ENCODE measurements at regions not wholly inside any gene's neighbourhood (a gene's known extent, or its start where the extent isn't known, plus 50 kb on each side); places are given as distances from the start of the nearest gene placed in this dataset.

DNA sequence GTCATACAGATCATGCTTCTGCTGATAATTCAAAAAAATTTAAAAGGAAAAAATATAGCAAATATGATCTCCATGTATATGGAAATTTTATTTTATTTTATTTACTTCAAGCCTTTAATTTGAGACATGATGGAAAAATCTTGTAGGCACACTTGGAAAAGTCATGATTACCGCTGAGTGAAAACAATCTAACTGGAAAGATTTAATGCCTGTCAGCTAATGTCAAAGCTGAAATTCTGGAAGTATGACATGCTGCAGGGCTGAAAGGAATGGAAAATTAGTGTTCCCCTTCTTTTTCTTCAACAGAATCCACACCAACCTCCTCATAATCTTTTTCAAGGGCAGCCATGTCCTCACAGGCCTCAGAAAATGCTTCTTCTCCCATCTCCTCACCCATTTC lies 58.2 kb downstream of the RPRM start:
- ChIA-PET POLR2A (no interaction called here), CTCF (no interaction called here)
- H3K4me2 ChIP-seq: no peak overlapping the region
- no peaks in the 10 kb centered on the region for H3K4me1 ChIP-seq (ENCODE audit: control insufficient read depth in 1 of 2, insufficient read depth in 2 of 2, low read depth in 1 of 2, low read length in 1 of 2)
- H4K20me1 ChIP-seq (ENCODE audit: insufficient read depth): no peaks in the 10 kb centered on the region
- no peaks in the 10 kb centered on the region for H3K36me3 ChIP-seq (replicated peaks in 1 of 2; ENCODE audit: control insufficient read depth in 1 of 2, insufficient read depth in 2 of 2, low read length in 1 of 2)
- H2AFZ ChIP-seq (ENCODE audit: low read depth): no peak overlapping the region
- no peak overlapping the region for H3K4me3 ChIP-seq (ENCODE audit: low read depth in 2 of 2, low read length in 1 of 2)
- 47% methylated on average over 1 of the region's 1 CpG for WGBS (ENCODE audit: low lambda C conversion rate)
- H3K79me2 ChIP-seq (ENCODE audit: insufficient read depth): no peaks in the 10 kb centered on the region
- no peak overlapping the region for H3K9ac ChIP-seq
- TF ChIP-seq, protein P1, sequence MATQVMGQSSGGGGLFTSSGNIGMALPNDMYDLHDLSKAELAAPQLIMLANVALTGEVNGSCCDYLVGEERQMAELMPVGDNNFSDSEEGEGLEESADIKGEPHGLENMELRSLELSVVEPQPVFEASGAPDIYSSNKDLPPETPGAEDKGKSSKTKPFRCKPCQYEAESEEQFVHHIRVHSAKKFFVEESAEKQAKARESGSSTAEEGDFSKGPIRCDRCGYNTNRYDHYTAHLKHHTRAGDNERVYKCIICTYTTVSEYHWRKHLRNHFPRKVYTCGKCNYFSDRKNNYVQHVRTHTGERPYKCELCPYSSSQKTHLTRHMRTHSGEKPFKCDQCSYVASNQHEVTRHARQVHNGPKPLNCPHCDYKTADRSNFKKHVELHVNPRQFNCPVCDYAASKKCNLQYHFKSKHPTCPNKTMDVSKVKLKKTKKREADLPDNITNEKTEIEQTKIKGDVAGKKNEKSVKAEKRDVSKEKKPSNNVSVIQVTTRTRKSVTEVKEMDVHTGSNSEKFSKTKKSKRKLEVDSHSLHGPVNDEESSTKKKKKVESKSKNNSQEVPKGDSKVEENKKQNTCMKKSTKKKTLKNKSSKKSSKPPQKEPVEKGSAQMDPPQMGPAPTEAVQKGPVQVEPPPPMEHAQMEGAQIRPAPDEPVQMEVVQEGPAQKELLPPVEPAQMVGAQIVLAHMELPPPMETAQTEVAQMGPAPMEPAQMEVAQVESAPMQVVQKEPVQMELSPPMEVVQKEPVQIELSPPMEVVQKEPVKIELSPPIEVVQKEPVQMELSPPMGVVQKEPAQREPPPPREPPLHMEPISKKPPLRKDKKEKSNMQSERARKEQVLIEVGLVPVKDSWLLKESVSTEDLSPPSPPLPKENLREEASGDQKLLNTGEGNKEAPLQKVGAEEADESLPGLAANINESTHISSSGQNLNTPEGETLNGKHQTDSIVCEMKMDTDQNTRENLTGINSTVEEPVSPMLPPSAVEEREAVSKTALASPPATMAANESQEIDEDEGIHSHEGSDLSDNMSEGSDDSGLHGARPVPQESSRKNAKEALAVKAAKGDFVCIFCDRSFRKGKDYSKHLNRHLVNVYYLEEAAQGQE (IDR thresholded peaks at IDR 0.05; ENCODE audit: low read depth, low read length): no peak
- TF ChIP-seq, protein P2, sequence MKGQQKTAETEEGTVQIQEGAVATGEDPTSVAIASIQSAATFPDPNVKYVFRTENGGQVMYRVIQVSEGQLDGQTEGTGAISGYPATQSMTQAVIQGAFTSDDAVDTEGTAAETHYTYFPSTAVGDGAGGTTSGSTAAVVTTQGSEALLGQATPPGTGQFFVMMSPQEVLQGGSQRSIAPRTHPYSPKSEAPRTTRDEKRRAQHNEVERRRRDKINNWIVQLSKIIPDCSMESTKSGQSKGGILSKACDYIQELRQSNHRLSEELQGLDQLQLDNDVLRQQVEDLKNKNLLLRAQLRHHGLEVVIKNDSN (IDR thresholded peaks at IDR 0.05; ENCODE audit: borderline replicate concordance, low read depth): no peak
- no peak for TF ChIP-seq RXRA (IDR thresholded peaks at IDR 0.05; ENCODE audit: borderline replicate concordance, low read depth)
- TF ChIP-seq, protein P3, sequence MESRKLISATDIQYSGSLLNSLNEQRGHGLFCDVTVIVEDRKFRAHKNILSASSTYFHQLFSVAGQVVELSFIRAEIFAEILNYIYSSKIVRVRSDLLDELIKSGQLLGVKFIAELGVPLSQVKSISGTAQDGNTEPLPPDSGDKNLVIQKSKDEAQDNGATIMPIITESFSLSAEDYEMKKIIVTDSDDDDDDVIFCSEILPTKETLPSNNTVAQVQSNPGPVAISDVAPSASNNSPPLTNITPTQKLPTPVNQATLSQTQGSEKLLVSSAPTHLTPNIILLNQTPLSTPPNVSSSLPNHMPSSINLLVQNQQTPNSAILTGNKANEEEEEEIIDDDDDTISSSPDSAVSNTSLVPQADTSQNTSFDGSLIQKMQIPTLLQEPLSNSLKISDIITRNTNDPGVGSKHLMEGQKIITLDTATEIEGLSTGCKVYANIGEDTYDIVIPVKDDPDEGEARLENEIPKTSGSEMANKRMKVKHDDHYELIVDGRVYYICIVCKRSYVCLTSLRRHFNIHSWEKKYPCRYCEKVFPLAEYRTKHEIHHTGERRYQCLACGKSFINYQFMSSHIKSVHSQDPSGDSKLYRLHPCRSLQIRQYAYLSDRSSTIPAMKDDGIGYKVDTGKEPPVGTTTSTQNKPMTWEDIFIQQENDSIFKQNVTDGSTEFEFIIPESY (IDR thresholded peaks at IDR 0.05; ENCODE audit: borderline replicate concordance, low read depth): no peak
- TF ChIP-seq TEAD4 (IDR thresholded peaks at IDR 0.05; ENCODE audit: borderline replicate concordance, insufficient read depth): no peak
- no peak for TF ChIP-seq TAF1 (IDR thresholded peaks at IDR 0.05; ENCODE audit: borderline replicate concordance, low read depth, low read length)
- TF ChIP-seq RFX5 (IDR thresholded peaks at IDR 0.05; ENCODE audit: low read length): no peak
- TF ChIP-seq EP300 (IDR thresholded peaks at IDR 0.05; ENCODE audit: borderline replicate concordance in 1 of 2, low read depth in 1 of 2, low read length in 1 of 2): no peak
- TF ChIP-seq CHD2 (IDR thresholded peaks at IDR 0.05; ENCODE audit: low read length, partially characterized antibody): no peak
- no peak for TF ChIP-seq EZH2phosphoT487 (IDR thresholded peaks at IDR 0.05; ENCODE audit: borderline replicate concordance, low read depth)
- TF ChIP-seq, protein P4, sequence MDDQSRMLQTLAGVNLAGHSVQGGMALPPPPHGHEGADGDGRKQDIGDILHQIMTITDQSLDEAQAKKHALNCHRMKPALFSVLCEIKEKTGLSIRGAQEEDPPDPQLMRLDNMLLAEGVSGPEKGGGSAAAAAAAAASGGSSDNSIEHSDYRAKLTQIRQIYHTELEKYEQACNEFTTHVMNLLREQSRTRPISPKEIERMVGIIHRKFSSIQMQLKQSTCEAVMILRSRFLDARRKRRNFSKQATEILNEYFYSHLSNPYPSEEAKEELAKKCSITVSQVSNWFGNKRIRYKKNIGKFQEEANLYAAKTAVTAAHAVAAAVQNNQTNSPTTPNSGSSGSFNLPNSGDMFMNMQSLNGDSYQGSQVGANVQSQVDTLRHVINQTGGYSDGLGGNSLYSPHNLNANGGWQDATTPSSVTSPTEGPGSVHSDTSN (IDR thresholded peaks at IDR 0.05): no peak
- no peak for TF ChIP-seq YY1 (IDR thresholded peaks at IDR 0.05; ENCODE audit: low read depth)
- TF ChIP-seq, protein P5, sequence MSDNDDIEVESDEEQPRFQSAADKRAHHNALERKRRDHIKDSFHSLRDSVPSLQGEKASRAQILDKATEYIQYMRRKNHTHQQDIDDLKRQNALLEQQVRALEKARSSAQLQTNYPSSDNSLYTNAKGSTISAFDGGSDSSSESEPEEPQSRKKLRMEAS (IDR thresholded peaks at IDR 0.05; ENCODE audit: low read depth): no peak
- TF ChIP-seq, protein P6, sequence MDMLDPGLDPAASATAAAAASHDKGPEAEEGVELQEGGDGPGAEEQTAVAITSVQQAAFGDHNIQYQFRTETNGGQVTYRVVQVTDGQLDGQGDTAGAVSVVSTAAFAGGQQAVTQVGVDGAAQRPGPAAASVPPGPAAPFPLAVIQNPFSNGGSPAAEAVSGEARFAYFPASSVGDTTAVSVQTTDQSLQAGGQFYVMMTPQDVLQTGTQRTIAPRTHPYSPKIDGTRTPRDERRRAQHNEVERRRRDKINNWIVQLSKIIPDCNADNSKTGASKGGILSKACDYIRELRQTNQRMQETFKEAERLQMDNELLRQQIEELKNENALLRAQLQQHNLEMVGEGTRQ (IDR thresholded peaks at IDR 0.05; ENCODE audit: borderline replicate concordance, low read depth, low read length): no peak
- no peak for TF ChIP-seq SIN3A (IDR thresholded peaks at IDR 0.05; ENCODE audit: borderline replicate concordance, low read depth, low read length)
- TF ChIP-seq FOXM1 (IDR thresholded peaks at IDR 0.05; ENCODE audit: low read depth): no peak
- DNase-seq: no peak
- no peak overlapping the region for H3K27ac ChIP-seq (ENCODE audit: low read depth in 2 of 2, low read length in 1 of 2)
- no peaks in the 10 kb centered on the region; the same call in 1 of the 2 replicates for H3K27me3 ChIP-seq (ENCODE audit: insufficient read depth)
- no peaks in the 10 kb centered on the region for H3K9me3 ChIP-seq
- no peaks in the 10 kb centered on the region for H3K9me2 ChIP-seq
- H3F3A ChIP-seq (replicated peaks; ENCODE audit: insufficient read depth): no peaks in the 10 kb centered on the region
